Endodermal cell (in vitro differentiated cells): ENCODE measurements at regions not wholly inside any gene's neighbourhood (a gene's known extent, or its start where the extent isn't known, plus 50 kb on each side); places are given as distances from the start of the nearest gene placed in this dataset.

Source experiments
- DNase-seq: peaks from one replicate; pipeline ENCODE4 v3.0.0-alpha.2; 2017
- H3K27ac ChIP-seq: 2 replicates; pipeline ENCODE4 v1.5.1; 2013; ENCODE audit warnings: mild to moderate bottlenecking, low read depth, low read length, moderate library complexity
- H3K27me3 ChIP-seq: 2 replicates; pipeline ENCODE4 v1.6.1; 2013; ENCODE audit warnings: mild to moderate bottlenecking, low read length, moderate library complexity; ENCODE audit not compliant: insufficient read depth, control insufficient read depth, poor library complexity, severe bottlenecking
- H3K36me3 ChIP-seq: 2 replicates; pipeline ENCODE4 v1.7.0; 2013; ENCODE audit warnings: mild to moderate bottlenecking, low read length, moderate library complexity; ENCODE audit not compliant: control insufficient read depth, insufficient read depth
- H3K4me1 ChIP-seq: one replicate; pipeline ENCODE4 v1.7.0; 2013; ENCODE audit warnings: low read length; ENCODE audit not compliant: control insufficient read depth, insufficient read depth
- H3K4me3 ChIP-seq: 2 replicates; pipeline ENCODE4 v1.5.1; 2013; ENCODE audit warnings: mild to moderate bottlenecking, low read length, moderate library complexity
- H3K9ac ChIP-seq: 2 replicates; pipeline ENCODE4 v1.6.1; 2013; ENCODE audit warnings: mild to moderate bottlenecking, low read length, moderate library complexity; ENCODE audit not compliant: poor library complexity, severe bottlenecking; ENCODE audit errors: extremely low read depth
- H3K9me3 ChIP-seq: 2 replicates; pipeline ENCODE4 v1.6.1; 2013; ENCODE audit warnings: mild to moderate bottlenecking, low read length, moderate library complexity; ENCODE audit not compliant: control insufficient read depth
- H3K27ac Mint-ChIP-seq: 2 replicates; pipeline ENCODE4 v1.8.0; 2020; ENCODE audit warnings: mixed read lengths
- H3K27me3 Mint-ChIP-seq: 2 replicates; pipeline ENCODE4 v1.8.0; 2021; ENCODE audit warnings: mild to moderate bottlenecking, mixed read lengths; ENCODE audit not compliant: insufficient read depth
- H3K36me3 Mint-ChIP-seq: 2 replicates; pipeline ENCODE4 v1.8.0; 2020; ENCODE audit warnings: low read depth, mixed read lengths
- H3K4me1 Mint-ChIP-seq: 2 replicates; pipeline ENCODE4 v1.8.0; 2020; ENCODE audit warnings: mixed read lengths
- H3K4me3 Mint-ChIP-seq: 2 replicates; pipeline ENCODE4 v1.8.0; 2020; ENCODE audit warnings: mild to moderate bottlenecking, moderate library complexity, mixed read lengths
- H3K9me3 Mint-ChIP-seq: 2 replicates; pipeline ENCODE4 v1.8.0; 2020; ENCODE audit warnings: mild to moderate bottlenecking, mixed read lengths
- WGBS, 2 experiments: methylation state at CpG; one replicate each; pipeline versions ENCODE4 v1.1.5 to v1.1.7; 2013; ENCODE audit warnings: missing lambda C conversion rate in 2 of 2, mixed read lengths in 1 of 2; ENCODE audit not compliant: insufficient coverage in 1 of 2, insufficient read length in 1 of 2; 5-methylcytosine and 5-hydroxymethylcytosine counted together
- TF ChIP-seq, protein P1 (sequence below): fragments of 200-600 bp; sonication (generic); conservative IDR thresholded peaks from 2 replicates; pipeline ENCODE4 v1.5.0; 2021; ENCODE audit warnings: antibody characterized with exemption, mild to moderate bottlenecking

DNA sequence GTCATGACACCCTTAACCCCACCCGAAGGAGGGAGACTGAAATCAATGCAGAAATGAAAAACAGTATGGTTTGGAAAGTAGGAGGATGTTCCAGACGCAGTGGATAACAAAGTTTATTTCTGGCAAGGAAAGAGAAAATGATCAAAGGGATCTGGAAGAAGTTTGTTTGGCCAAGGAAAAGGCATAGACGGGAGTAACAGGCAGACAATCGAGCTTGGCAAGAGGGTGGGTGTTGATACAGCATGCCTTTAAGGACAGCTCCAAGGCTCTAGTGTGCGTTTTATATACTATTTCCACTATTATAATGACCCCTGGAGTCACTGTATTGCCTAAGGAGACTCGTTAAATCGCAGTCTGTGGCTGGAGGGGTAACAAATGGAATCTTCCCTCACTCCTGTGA is 303.7 kb upstream of the RUNX1 start:
- Mint-ChIP-seq H3K4me3 (no peak overlapping the region), H3K36me3 (no peaks in the 10 kb centered on the region), H3K9me3 (no peaks in the 10 kb centered on the region), H3K27me3 (peaks cover 2% of the 10 kb centered on the region), H3K27ac (no peak overlapping the region), H3K4me1 (peaks cover 8% of the 10 kb centered on the region)
- H3K4me3 ChIP-seq: no peak overlapping the region
- no peak overlapping the region for H3K27ac ChIP-seq
- WGBS, 2 experiments: 92 to 97% methylated on average over 3 to 7 of the region's 7 CpGs
- no peaks in the 10 kb centered on the region for H3K9me3 ChIP-seq
- H3K27me3 ChIP-seq: no peaks in the 10 kb centered on the region
- H3K36me3 ChIP-seq: no peaks in the 10 kb centered on the region
- H3K4me1 ChIP-seq: no peaks in the 10 kb centered on the region
- DNase-seq: no peak
- H3K9ac ChIP-seq: no peak overlapping the region
- TF ChIP-seq, protein P1, sequence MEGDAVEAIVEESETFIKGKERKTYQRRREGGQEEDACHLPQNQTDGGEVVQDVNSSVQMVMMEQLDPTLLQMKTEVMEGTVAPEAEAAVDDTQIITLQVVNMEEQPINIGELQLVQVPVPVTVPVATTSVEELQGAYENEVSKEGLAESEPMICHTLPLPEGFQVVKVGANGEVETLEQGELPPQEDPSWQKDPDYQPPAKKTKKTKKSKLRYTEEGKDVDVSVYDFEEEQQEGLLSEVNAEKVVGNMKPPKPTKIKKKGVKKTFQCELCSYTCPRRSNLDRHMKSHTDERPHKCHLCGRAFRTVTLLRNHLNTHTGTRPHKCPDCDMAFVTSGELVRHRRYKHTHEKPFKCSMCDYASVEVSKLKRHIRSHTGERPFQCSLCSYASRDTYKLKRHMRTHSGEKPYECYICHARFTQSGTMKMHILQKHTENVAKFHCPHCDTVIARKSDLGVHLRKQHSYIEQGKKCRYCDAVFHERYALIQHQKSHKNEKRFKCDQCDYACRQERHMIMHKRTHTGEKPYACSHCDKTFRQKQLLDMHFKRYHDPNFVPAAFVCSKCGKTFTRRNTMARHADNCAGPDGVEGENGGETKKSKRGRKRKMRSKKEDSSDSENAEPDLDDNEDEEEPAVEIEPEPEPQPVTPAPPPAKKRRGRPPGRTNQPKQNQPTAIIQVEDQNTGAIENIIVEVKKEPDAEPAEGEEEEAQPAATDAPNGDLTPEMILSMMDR: no peak

DNA sequence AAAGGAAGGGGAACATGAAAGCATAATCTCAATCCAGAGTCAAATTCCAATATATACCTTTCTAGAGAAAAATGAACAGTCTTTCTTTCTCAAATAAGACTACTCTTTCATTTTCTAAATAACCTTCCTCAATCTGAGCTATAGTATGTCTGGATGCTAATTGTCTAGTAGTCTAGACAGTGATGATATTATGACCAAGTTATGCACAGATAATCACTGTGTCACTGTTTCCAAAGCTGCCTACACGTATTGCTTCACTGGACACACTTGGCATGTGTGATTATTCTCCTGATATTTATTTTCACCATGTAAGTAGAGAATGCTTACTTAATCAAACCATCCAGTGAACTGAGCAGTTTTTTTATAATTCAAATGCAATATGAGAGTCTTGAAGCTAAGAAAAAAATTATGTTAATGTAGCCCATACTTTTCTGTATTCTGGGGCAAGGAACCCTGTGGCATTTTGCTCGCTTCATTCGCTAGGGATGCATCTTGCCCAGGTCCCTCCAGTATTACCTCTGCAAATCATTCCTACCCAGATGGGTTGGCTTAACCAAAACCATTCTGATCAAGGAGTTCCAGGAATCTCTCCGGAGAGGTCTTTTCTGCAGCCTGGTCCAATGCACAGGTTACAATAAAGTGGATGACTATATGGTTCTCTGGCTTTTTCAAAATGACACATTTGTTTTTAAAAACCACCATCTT is 303.1 kb upstream of the RUNX1 start:
- Histone ChIP-seq H3K4me1 (no peaks in the 10 kb centered on the region), H3K9me3 (no peaks in the 10 kb centered on the region), H3K27ac (no peak overlapping the region), H3K27me3 (no peaks in the 10 kb centered on the region), H3K9ac (no peak overlapping the region), H3K36me3 (no peaks in the 10 kb centered on the region), H3K4me3 (no peak overlapping the region)
- DNase-seq: no peak
- TF ChIP-seq, protein P1: no peak
- Mint-ChIP-seq H3K4me1 (peaks cover 8% of the 10 kb centered on the region), H3K9me3 (no peaks in the 10 kb centered on the region), H3K36me3 (no peaks in the 10 kb centered on the region), H3K27ac (no peak overlapping the region), H3K4me3 (no peak overlapping the region), H3K27me3 (peaks cover 2% of the 10 kb centered on the region)
- 92% methylated on average over 2 to 4 of the region's 4 CpGs for WGBS, 2 experiments

DNA sequence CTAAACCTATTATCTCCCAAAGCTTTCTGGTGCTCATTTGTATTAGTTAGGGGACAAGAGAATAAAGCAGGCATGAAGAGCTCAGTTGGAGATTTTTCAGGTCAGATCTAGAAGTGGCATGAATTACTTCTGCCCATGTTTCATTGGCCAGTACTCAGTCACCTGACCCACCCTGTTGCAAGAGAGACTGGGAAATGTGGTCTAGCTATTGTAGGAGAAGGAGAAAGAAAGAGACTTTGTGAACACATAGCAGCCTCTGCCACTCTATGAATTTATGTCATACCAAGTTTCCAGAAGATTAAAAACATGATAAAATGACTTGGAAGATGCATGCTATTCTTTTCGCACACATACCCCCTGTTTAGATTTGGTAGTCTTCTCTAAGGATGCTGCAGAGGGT is 302.3 kb upstream of the RUNX1 start:
- peaks cover 3% of the 10 kb centered on the region for H3K9me3 ChIP-seq
- no peak overlapping the region for H3K27ac ChIP-seq
- no peaks in the 10 kb centered on the region for H3K36me3 Mint-ChIP-seq
- no peak overlapping the region for H3K9ac ChIP-seq
- H3K27me3 ChIP-seq: no peaks in the 10 kb centered on the region
- H3K27me3 Mint-ChIP-seq: peaks cover 2% of the 10 kb centered on the region
- 100% methylated on average over 1 of the region's 1 CpG; no CpG with 5 or more reads in 1 of the 2 experiments for WGBS, 2 experiments
- no peaks in the 10 kb centered on the region for H3K9me3 Mint-ChIP-seq
- no peak overlapping the region for H3K27ac Mint-ChIP-seq
- TF ChIP-seq, protein P1: no peak
- peaks cover 8% of the 10 kb centered on the region for H3K4me1 Mint-ChIP-seq
- no peaks in the 10 kb centered on the region for H3K36me3 ChIP-seq
- no peaks in the 10 kb centered on the region for H3K4me1 ChIP-seq
- DNase-seq: no peak
- no peak overlapping the region for H3K4me3 Mint-ChIP-seq
- no peak overlapping the region for H3K4me3 ChIP-seq
